ENCODE measurements at regions not wholly inside any gene's neighbourhood (a gene's known extent, or its start where the extent isn't known, plus 50 kb on each side); places are given as distances from the start of the nearest gene placed in this dataset.

GRCh38 chr14:87042354-87042753 lies 950.6 kb downstream of the GALC start:
- DNase-seq (ENCODE audit: low spot score): no peak
- Histone ChIP-seq H3K36me3 (ENCODE audit: control insufficient read depth in 4 of 4, insufficient read depth in 3 of 4, low read depth in 1 of 4, low read length in 3 of 4) (no peaks in the 10 kb centered on the region), H3K27ac (ENCODE audit: low read depth in 1 of 2, low read length in 2 of 2) (no peak overlapping the region), H3K4me3 (ENCODE audit: low read depth in 1 of 3, low read length in 3 of 3) (no peak overlapping the region), H3K4me1 (ENCODE audit: control insufficient read depth in 4 of 4, insufficient read depth in 4 of 4, low read length in 3 of 4) (no peaks in the 10 kb centered on the region), H3K9ac (ENCODE audit: low read depth in 1 of 2, low read length in 2 of 2) (no peak overlapping the region), H3K9me3 (ENCODE audit: control insufficient read depth in 4 of 4, low read length in 3 of 4) (no peaks in the 10 kb centered on the region), H3K27me3 (ENCODE audit: control insufficient read depth in 4 of 4, insufficient read depth in 4 of 4, low read length in 3 of 4) (no peaks in the 10 kb centered on the region)
- no peak for TF ChIP-seq JUND (IDR thresholded peaks at IDR 0.05)
- TF ChIP-seq HNF4G (IDR thresholded peaks at IDR 0.05): no peak
- no peak for TF ChIP-seq ATF3 (IDR thresholded peaks at IDR 0.05)
- TF ChIP-seq, protein P1, sequence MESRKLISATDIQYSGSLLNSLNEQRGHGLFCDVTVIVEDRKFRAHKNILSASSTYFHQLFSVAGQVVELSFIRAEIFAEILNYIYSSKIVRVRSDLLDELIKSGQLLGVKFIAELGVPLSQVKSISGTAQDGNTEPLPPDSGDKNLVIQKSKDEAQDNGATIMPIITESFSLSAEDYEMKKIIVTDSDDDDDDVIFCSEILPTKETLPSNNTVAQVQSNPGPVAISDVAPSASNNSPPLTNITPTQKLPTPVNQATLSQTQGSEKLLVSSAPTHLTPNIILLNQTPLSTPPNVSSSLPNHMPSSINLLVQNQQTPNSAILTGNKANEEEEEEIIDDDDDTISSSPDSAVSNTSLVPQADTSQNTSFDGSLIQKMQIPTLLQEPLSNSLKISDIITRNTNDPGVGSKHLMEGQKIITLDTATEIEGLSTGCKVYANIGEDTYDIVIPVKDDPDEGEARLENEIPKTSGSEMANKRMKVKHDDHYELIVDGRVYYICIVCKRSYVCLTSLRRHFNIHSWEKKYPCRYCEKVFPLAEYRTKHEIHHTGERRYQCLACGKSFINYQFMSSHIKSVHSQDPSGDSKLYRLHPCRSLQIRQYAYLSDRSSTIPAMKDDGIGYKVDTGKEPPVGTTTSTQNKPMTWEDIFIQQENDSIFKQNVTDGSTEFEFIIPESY (IDR thresholded peaks at IDR 0.05): no peak
- TF ChIP-seq SP1 (IDR thresholded peaks at IDR 0.05): no peak
- TF ChIP-seq EGR1 (IDR thresholded peaks at IDR 0.05; ENCODE audit: low read depth in 2 of 2): no peak
- no peak for TF ChIP-seq NR2F2 (IDR thresholded peaks at IDR 0.05)
- no peak for TF ChIP-seq MAX (IDR thresholded peaks at IDR 0.05)
- TF ChIP-seq FOXA2 (IDR thresholded peaks at IDR 0.05): no peak
- TF ChIP-seq GABPA (IDR thresholded peaks at IDR 0.05 in 1 of 2, conservative IDR thresholded peaks at IDR 0.05 in 1 of 2): no peak
- no peak for TF ChIP-seq YY1 (IDR thresholded peaks at IDR 0.05)
- no peak for TF ChIP-seq CTCF (IDR thresholded peaks at IDR 0.05; ENCODE audit: low read depth, low read length, missing input control)
- TF ChIP-seq HNF4A (conservative IDR thresholded peaks at IDR 0.05): no peak
- TF ChIP-seq RXRA (IDR thresholded peaks at IDR 0.05): no peak
- no peak for TF ChIP-seq FOXA1 (IDR thresholded peaks at IDR 0.05)
- TF ChIP-seq, protein P2, sequence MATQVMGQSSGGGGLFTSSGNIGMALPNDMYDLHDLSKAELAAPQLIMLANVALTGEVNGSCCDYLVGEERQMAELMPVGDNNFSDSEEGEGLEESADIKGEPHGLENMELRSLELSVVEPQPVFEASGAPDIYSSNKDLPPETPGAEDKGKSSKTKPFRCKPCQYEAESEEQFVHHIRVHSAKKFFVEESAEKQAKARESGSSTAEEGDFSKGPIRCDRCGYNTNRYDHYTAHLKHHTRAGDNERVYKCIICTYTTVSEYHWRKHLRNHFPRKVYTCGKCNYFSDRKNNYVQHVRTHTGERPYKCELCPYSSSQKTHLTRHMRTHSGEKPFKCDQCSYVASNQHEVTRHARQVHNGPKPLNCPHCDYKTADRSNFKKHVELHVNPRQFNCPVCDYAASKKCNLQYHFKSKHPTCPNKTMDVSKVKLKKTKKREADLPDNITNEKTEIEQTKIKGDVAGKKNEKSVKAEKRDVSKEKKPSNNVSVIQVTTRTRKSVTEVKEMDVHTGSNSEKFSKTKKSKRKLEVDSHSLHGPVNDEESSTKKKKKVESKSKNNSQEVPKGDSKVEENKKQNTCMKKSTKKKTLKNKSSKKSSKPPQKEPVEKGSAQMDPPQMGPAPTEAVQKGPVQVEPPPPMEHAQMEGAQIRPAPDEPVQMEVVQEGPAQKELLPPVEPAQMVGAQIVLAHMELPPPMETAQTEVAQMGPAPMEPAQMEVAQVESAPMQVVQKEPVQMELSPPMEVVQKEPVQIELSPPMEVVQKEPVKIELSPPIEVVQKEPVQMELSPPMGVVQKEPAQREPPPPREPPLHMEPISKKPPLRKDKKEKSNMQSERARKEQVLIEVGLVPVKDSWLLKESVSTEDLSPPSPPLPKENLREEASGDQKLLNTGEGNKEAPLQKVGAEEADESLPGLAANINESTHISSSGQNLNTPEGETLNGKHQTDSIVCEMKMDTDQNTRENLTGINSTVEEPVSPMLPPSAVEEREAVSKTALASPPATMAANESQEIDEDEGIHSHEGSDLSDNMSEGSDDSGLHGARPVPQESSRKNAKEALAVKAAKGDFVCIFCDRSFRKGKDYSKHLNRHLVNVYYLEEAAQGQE (IDR thresholded peaks at IDR 0.05): no peak
- WGBS: 61% methylated on average over 4 of the region's 4 CpGs
